ENCODE measurements at regions not wholly inside any gene's neighbourhood (a gene's known extent, or its start where the extent isn't known, plus 50 kb on each side); places are given as distances from the start of the nearest gene placed in this dataset.

GRCh38 chr10:78401624-78402367 is 368.1 kb downstream of the RPS24 start:
- TF ChIP-seq REST (IDR thresholded peaks at IDR 0.05; ENCODE audit: insufficient read depth in 1 of 2, low read depth in 2 of 2, low read length in 2 of 2) (no peak), FOXP2 (optimal IDR thresholded peaks at IDR 0.05; ENCODE audit: borderline replicate concordance, extremely low read depth, extremely low read length, insufficient read depth) (no peak), POLR2AphosphoS5 (IDR thresholded peaks at IDR 0.05; ENCODE audit: low read depth, low read length) (no peak), TAF1 (IDR thresholded peaks at IDR 0.05; ENCODE audit: borderline replicate concordance, insufficient read depth, low read length) (no peak), SIN3A (IDR thresholded peaks at IDR 0.05; ENCODE audit: borderline replicate concordance, insufficient read depth, low read length) (no peak)

DNA sequence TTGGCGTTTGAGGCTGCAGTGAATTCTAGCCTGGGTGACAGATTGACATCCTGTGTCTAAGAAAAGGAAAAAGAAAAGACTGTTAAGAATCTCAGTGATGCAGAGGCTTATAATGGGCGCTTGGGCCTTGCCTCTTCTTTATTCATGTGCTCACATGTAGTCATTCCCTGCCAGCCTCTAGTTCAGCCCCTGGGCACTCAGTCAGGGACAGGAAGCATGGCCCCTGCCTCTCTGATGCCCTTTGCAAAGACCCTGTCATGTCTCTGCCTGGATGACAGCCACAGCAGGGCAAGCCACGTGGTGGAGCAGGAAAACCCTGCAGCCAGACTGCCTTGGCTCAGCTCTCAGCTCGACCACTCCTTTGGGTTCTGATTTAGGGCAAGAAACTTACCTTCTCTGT is 368.9 kb downstream of the RPS24 start:
- TF ChIP-seq POLR2AphosphoS5 (IDR thresholded peaks at IDR 0.05; ENCODE audit: low read depth, low read length) (no peak), REST (IDR thresholded peaks at IDR 0.05; ENCODE audit: insufficient read depth in 1 of 2, low read depth in 2 of 2, low read length in 2 of 2) (no peak), SIN3A (IDR thresholded peaks at IDR 0.05; ENCODE audit: borderline replicate concordance, insufficient read depth, low read length) (no peak), FOXP2 (optimal IDR thresholded peaks at IDR 0.05; ENCODE audit: borderline replicate concordance, extremely low read depth, extremely low read length, insufficient read depth) (no peak)

GRCh38 chr10:78403781-78404180 is 370.1 kb downstream of the RPS24 start:
- TF ChIP-seq POLR2AphosphoS5 (IDR thresholded peaks at IDR 0.05; ENCODE audit: low read depth, low read length) (no peak), REST (IDR thresholded peaks at IDR 0.05; ENCODE audit: insufficient read depth in 1 of 2, low read depth in 2 of 2, low read length in 2 of 2) (no peak), SIN3A (IDR thresholded peaks at IDR 0.05; ENCODE audit: borderline replicate concordance, insufficient read depth, low read length) (no peak), FOXP2 (optimal IDR thresholded peaks at IDR 0.05; ENCODE audit: borderline replicate concordance, extremely low read depth, extremely low read length, insufficient read depth) (no peak), TAF1 (IDR thresholded peaks at IDR 0.05; ENCODE audit: borderline replicate concordance, insufficient read depth, low read length) (no peak)

GRCh38 chr10:78404296-78404695 is 370.6 kb downstream of the RPS24 start:
- TF ChIP-seq FOXP2 (optimal IDR thresholded peaks at IDR 0.05; ENCODE audit: borderline replicate concordance, extremely low read depth, extremely low read length, insufficient read depth) (no peak), POLR2AphosphoS5 (IDR thresholded peaks at IDR 0.05; ENCODE audit: low read depth, low read length) (no peak), REST (IDR thresholded peaks at IDR 0.05; ENCODE audit: insufficient read depth in 1 of 2, low read depth in 2 of 2, low read length in 2 of 2) (no peak), TAF1 (IDR thresholded peaks at IDR 0.05; ENCODE audit: borderline replicate concordance, insufficient read depth, low read length) (no peak), SIN3A (IDR thresholded peaks at IDR 0.05; ENCODE audit: borderline replicate concordance, insufficient read depth, low read length) (no peak)
